Prostate gland (tissue), 2 donors: ENCODE measurements at regions not wholly inside any gene's neighbourhood (a gene's known extent, or its start where the extent isn't known, plus 50 kb on each side); places are given as distances from the start of the nearest gene placed in this dataset.

ENCODE experiments used
- POLR2AphosphoS5 ChIP-seq: sonication (generic); formaldehyde crosslinking; IDR thresholded peaks from one replicate; pipeline ENCODE4 v1.6.1; 2017; ENCODE audit warnings: antibody characterized with exemption
- TF ChIP-seq, protein P1 (sequence below), 4 experiments: fragments of 200-600 bp in 2 of 4; fragments of 450-650 bp in 2 of 4; sonication (generic) in 2 of 4; IDR thresholded peaks; 1 replicate in 3 of 4; 2 replicates in 1 of 4; pipeline ENCODE4 v1.5.1; 2016 to 2019; ENCODE audit warnings: antibody characterized with exemption in 4 of 4, mild to moderate bottlenecking in 2 of 4, moderate library complexity in 2 of 4

DNA sequence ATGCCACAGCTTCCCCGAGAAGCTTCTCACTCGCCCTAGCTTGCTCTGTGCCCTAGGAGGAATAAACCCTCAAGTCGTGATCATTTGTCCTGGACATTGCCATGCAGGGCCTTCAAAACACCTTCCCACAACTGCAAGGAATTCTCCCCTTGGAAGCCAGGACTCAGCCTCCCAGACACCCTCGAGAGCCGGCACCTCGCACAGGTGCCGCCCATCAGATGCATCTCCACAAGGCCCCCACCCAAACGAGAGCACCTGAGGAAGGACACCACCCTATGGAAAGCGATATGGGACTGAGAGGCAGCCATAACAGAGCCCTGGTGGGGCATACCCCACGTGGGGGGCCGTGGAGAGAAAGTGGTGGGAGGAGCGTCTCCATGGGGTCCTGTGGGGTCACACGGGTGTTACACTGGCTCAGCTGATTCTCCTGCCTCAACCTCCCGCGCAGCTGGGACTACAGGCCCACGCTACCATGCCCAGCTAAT, 77.6 kb upstream of the FOXK1 start:
- no peak for TF ChIP-seq POLR2AphosphoS5
- TF ChIP-seq, protein P1, sequence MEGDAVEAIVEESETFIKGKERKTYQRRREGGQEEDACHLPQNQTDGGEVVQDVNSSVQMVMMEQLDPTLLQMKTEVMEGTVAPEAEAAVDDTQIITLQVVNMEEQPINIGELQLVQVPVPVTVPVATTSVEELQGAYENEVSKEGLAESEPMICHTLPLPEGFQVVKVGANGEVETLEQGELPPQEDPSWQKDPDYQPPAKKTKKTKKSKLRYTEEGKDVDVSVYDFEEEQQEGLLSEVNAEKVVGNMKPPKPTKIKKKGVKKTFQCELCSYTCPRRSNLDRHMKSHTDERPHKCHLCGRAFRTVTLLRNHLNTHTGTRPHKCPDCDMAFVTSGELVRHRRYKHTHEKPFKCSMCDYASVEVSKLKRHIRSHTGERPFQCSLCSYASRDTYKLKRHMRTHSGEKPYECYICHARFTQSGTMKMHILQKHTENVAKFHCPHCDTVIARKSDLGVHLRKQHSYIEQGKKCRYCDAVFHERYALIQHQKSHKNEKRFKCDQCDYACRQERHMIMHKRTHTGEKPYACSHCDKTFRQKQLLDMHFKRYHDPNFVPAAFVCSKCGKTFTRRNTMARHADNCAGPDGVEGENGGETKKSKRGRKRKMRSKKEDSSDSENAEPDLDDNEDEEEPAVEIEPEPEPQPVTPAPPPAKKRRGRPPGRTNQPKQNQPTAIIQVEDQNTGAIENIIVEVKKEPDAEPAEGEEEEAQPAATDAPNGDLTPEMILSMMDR (IDR thresholded peaks at IDR 0.05) = no peak
